GM18873 (cell line): ENCODE measurements at regions not wholly inside any gene's neighbourhood (a gene's known extent, or its start where the extent isn't known, plus 50 kb on each side); places are given as distances from the start of the nearest gene placed in this dataset.

ENCODE experiments used
- ATAC-seq: cut with Tn5 transposase; IDR thresholded peaks from one replicate; pipeline ENCODE4 v1.9.1; 2021; ENCODE audit warnings: mild to moderate bottlenecking, moderate library complexity, moderate number of reproducible peaks; ENCODE audit not compliant: unreplicated experiment, low FRiP score

GRCh38 chr1:199298825-199299224 is 660.0 kb downstream of the PTPRC start:
- no peak for ATAC-seq

GRCh38 chr1:199301472-199302217 is 662.8 kb downstream of the PTPRC start:
- ATAC-seq: no peak

- ATAC-seq: no peak
Observed at GRCh38 chr1:199302554-199302953, 663.7 kb downstream of the PTPRC start.

GRCh38 chr1:199303035-199303434 is 664.2 kb downstream of the PTPRC start:
- ATAC-seq: no peak

GRCh38 chr1:199305053-199305452 is 666.2 kb downstream of the PTPRC start:
- ATAC-seq: no peak

- no peak for ATAC-seq
Observed at GRCh38 chr1:199307496-199308264, 668.8 kb downstream of the PTPRC start.

- no peak for ATAC-seq
Observed at GRCh38 chr1:199308349-199308846, 669.6 kb downstream of the PTPRC start.

GRCh38 chr1:199310708-199311107 is 671.9 kb downstream of the PTPRC start:
- no peak for ATAC-seq

- no peak for ATAC-seq
Observed at GRCh38 chr1:199311478-199312262, 672.8 kb downstream of the PTPRC start.

- no peak for ATAC-seq
Observed at GRCh38 chr1:199312626-199313025, 673.8 kb downstream of the PTPRC start.

GRCh38 chr1:199313444-199313843 is 674.6 kb downstream of the PTPRC start:
- no peak for ATAC-seq

- no peak for ATAC-seq
Observed at GRCh38 chr1:199319341-199319740, 680.5 kb downstream of the PTPRC start.

GRCh38 chr1:199322278-199322677 is 683.4 kb downstream of the PTPRC start:
- no peak for ATAC-seq

- no peak for ATAC-seq
Observed at GRCh38 chr1:199333180-199333579, 694.3 kb upstream of the NR5A2 start.

- ATAC-seq: no peak
Observed at GRCh38 chr1:199335496-199335895, 692.0 kb upstream of the NR5A2 start.

GRCh38 chr1:199336745-199337640 is 690.5 kb upstream of the NR5A2 start:
- no peak for ATAC-seq

GRCh38 chr1:199338760-199339159 is 688.8 kb upstream of the NR5A2 start:
- no peak for ATAC-seq

- ATAC-seq: no peak
Observed at GRCh38 chr1:199352351-199352750, 675.2 kb upstream of the NR5A2 start.

- no peak for ATAC-seq
Observed at GRCh38 chr1:199353906-199354305, 673.6 kb upstream of the NR5A2 start.

- ATAC-seq: no peak
Observed at GRCh38 chr1:199356561-199356960, 670.9 kb upstream of the NR5A2 start.
